ENCODE measurements at regions not wholly inside any gene's neighbourhood (a gene's known extent, or its start where the extent isn't known, plus 50 kb on each side); places are given as distances from the start of the nearest gene placed in this dataset.
"Not testable (repeated sequence)": the region's sequence is repeated elsewhere in the genome, so short reads cannot be mapped to it uniquely, and the experiment has no call there.

GRCh38 chr11:3513311-3513710, 128.5 kb downstream of the ART5 start:
- not testable (repeated sequence) for DNase-seq

GRCh38 chr11:3512751-3513150, 129.0 kb downstream of the ART5 start:
- not testable (repeated sequence) for DNase-seq

DNA sequence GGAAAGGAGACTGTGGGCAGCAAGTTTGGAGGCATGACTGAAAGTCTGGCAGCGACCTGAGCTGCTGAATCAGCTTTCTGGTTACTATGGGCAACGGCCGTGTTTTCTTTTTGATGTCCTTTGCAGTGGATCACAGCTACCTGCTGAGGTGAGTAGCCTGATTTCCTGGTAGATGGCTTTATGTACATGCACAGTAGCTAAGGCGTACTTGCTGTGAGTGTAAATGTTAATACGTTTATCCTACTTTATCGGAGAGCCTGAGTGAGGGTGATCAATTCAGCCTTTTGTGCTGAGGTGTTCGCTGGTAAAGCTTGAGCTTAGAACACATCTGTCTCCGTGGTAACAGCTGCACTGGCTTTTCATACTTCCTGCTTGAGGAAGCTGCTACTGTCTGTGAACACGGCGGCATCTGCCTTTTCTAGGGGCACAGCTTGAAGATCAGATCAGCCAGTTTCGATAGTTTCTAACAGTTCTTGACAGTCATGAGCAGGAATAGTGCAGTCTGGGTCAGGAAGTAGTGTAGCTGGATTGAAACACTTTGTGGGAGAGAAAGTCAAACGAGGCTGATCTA, 129.6 kb downstream of the ART5 start:
- DNase-seq = peak; percentile 46

GRCh38 chr11:3511416-3512132, 130.2 kb downstream of the ART5 start:
- DNase-seq = not testable (repeated sequence)

- not testable (repeated sequence) for DNase-seq
Measured at GRCh38 chr11:3509563-3509962, 130.6 kb upstream of the ZNF195 start.

DNA sequence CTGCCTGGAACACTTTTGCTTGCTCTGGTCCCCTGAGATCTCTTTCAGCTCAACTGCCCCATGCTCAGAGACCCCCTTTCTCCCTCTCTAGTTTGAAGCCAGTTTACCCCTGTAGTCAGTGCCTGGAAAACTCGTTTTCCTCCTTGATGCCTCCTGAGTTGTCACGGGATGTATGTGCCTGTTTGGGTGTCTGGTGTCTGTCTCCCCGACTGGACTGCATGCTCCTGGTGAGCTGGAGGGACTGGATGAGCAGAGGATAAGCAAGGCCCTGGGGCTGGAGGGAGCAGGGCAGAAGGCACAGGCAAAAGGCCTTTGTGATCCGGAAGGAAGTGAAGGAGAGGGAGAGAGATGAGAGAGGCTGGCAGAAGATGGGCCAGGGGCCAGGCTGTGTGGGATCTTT, 120.3 kb upstream of the ZNF195 start:
- not testable (repeated sequence) for DNase-seq

- DNase-seq = peak; percentile 8
Measured at GRCh38 chr11:3498356-3498755, 119.4 kb upstream of the ZNF195 start.

- not testable (repeated sequence) for DNase-seq
Measured at GRCh38 chr11:3493152-3493551, 114.2 kb upstream of the ZNF195 start.

DNA sequence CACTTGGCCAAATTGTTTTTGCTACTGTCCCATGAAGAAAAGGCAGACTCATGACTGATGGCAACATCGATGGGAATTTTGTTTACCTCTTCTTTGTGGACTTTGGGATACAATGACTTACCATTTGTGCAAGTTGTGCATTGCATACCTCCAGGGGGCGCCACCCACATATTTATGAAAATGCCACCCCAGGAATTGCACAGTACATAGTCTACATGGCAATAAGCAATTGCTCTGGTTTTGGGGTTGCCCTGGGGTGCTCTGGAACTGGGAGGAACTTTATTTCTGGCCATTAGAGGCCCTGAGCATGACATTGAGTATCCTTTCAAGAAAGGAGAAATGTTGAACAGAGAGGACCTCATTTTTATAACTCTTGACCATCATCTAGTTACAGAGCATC, 109.1 kb upstream of the ZNF195 start:
- DNase-seq = not testable (repeated sequence)

- not testable (repeated sequence) for DNase-seq
Measured at GRCh38 chr11:3485737-3486136, 106.8 kb upstream of the ZNF195 start.

GRCh38 chr11:3476937-3477885, 98.3 kb upstream of the ZNF195 start:
- not testable (repeated sequence) for DNase-seq

GRCh38 chr11:3476084-3476936, 97.4 kb upstream of the ZNF195 start:
- DNase-seq = not testable (repeated sequence)

- not testable (repeated sequence) for DNase-seq
Measured at GRCh38 chr11:3468963-3469362, 90.0 kb upstream of the ZNF195 start.

DNA sequence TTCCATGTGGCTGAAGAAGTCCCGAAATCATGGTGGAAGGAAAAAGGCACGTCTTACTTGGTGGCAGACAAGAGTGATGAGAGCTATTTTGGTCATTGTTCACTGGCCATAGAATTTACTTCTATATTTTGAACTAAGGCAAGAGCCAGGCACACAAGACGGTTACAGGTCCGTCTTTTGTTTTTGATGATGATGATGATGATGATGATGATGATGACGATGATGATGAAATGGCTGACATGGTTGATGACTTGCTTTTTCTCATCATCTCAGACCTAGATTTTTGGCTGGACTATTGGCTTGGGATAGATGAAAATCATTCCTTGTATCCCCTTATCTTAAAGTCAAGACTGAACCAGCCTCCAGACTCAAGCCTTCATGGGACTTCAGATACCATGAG, 88.7 kb upstream of the ZNF195 start:
- DNase-seq = not testable (repeated sequence)

DNA sequence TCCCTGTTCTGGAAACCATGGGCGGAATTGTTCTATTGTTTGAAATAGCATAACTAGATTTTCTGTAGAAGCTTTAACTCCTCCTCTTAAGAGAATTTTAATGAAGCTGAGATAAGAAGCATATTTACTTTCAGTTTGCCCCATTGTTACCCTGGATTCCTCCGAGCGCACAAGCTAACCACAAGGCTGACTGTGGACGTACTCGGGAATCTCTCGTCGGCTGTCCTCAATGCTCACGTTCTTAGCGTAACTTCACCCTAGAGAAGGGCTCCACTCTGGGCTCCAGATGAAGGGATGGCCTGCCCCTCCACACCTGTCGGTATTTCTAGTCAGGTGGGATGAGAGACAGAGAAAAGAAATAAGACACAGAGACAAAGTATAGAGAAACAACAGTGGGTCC, 76.7 kb upstream of the ZNF195 start:
- peak; percentile 4 for DNase-seq

- DNase-seq = peak; percentile 68
Measured at GRCh38 chr11:3454844-3455243, 75.9 kb upstream of the ZNF195 start.

DNA sequence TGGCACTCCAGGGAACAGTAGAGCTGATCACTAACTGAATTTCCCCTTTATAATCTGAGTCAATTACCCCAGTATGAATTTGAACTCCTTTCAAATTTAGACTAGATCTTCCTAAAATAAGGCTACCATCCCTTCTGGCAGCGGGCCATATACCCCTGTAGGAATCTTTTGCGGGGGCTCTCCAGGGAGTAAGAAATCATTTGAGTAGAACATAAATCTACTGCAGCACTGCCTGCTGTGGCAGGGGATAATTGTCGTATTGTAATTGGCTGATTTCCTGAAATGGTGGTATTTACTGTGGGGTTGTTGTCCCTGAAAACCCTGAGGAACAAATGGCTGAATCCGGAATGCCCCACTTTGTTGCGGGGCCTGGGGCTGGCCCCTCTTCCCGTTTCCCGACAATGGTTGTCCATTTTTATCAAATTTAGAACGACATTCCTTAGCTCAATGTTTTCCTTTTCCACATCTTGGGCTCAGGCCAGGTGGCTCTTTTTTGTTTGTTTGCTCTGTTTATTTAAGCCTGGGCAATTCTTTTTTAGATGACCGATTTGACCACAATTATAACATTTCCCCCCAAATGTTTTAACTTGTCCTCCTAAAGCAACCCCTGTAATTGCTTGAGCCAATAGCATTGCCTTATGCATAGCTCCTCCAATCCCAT, 74.8 kb upstream of the ZNF195 start:
- not testable (repeated sequence) for DNase-seq

GRCh38 chr11:3450822-3451221, 71.9 kb upstream of the ZNF195 start:
- not testable (repeated sequence) for DNase-seq

DNA sequence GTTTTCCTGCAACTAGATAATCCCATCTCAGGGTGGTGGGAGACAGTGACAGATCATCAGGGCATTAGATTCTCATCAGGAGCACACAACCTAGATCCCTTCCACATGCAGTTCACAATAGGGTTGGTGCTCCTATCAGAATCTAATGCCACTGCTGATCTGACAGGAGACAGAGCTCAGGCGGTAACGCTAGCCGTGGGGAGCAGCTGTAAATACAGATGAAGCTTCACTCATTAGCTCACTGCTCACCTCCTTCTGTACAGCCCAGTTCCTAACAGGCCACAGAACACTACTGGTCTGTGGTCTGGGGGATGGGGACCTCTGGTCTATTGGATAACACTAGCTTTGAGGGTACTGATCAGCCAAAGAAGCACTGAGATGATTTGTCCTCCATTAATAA, 66.6 kb upstream of the ZNF195 start:
- DNase-seq = not testable (repeated sequence)

DNA sequence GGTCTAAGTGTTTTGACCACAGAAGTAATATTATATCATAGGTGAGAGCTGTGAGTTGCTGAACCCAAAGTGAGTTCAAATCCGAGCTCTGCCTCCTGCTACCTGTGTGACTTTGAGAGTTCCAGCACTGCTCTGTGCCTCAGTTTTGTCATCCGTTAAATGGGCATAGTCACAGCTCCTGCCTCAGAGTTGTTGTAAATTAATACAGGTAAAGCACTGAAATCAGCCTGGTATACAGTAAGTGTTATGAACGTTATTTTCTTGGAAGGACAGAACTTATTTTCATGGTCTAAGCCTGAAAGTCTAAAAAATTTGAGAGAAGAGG, 65.4 kb upstream of the ZNF195 start:
- DNase-seq = not testable (repeated sequence)

GRCh38 chr11:3443700-3444419, 64.9 kb upstream of the ZNF195 start:
- not testable (repeated sequence) for DNase-seq

All from activated CD4-positive, alpha-beta T cell treated with anti-CD3 and anti-CD28 coated beads for 48 hours (primary cell).